Ishikawa (cell line): ENCODE measurements at regions not wholly inside any gene's neighbourhood (a gene's known extent, or its start where the extent isn't known, plus 50 kb on each side); places are given as distances from the start of the nearest gene placed in this dataset.

ENCODE experiments used
- CEBPB ChIP-seq: IDR thresholded peaks from 2 replicates; pipeline ENCODE4 v1.6.1; 2012
- RAD21 ChIP-seq: IDR thresholded peaks from 2 replicates; pipeline ENCODE4 v1.6.1; 2012; ENCODE audit warnings: low read depth

- TF ChIP-seq RAD21: no peak
- TF ChIP-seq CEBPB: no peak
Measured at GRCh38 chr4:164616961-164617360, 137.0 kb upstream of the SMIM31 start.
